Omental fat pad (tissue), 3 donors: ENCODE measurements at regions not wholly inside any gene's neighbourhood (a gene's known extent, or its start where the extent isn't known, plus 50 kb on each side); places are given as distances from the start of the nearest gene placed in this dataset.
"Not testable (repeated sequence)": the region's sequence is repeated elsewhere in the genome, so short reads cannot be mapped to it uniquely, and the experiment has no call there.

ENCODE experiments used
- ATAC-seq: fragments of 150-250 bp; one replicate; pipeline ENCODE4 v1.9.1; 2016; ENCODE audit warnings: mild to moderate bottlenecking, moderate library complexity; ENCODE audit not compliant: low FRiP score
- DNase-seq: peaks from one replicate; pipeline ENCODE4 v3.0.0-alpha.2; 2019; ENCODE audit warnings: low spot score
- TF ChIP-seq, protein P1 (sequence below), 3 donors: fragments of 450-650 bp; IDR thresholded peaks; one replicate each; pipeline ENCODE4 v1.5.1; 2016 to 2017; ENCODE audit warnings: antibody characterized with exemption in 3 of 3, mild to moderate bottlenecking in 3 of 3, moderate library complexity in 2 of 3

DNA sequence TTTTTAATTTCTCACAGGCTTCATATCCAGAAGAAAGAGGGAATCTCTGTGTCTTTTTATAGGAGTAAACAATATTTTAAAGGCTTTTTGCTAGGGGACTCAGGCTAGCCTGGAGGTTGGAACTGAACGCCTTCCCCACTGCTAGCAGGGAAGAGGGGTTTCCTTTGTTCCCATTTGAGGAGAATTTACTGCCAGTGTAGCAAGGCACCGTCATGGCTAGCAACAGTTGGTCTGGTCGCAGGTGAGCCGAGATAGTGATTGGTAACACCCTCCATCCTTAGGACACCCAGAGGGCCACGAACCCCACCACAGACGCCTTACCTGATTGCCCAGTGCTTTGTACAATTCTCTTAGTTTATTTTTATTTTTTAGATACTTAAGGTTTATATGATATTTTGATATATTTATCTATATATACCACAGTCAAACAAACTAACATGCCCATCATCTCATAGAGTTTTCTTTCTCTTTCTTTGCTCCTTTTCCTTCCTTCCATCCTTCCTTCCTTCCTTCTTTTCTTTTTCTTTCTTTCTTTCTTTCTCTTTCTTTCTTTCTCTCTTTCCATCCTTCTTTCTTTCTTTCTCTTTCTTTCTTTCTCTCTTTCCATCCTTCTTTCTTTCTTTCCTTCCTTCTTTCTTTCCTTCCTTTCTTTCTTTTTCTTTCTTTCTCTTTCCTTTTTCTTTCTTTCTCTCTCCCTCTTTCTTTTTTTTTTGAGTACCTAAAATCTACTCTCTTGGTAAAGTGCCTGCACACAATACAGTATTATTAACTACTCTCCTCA is 219.0 kb upstream of the AKR1E2 start:
- ATAC-seq (no peak), DNase-seq (no peak)
- TF ChIP-seq, protein P1, sequence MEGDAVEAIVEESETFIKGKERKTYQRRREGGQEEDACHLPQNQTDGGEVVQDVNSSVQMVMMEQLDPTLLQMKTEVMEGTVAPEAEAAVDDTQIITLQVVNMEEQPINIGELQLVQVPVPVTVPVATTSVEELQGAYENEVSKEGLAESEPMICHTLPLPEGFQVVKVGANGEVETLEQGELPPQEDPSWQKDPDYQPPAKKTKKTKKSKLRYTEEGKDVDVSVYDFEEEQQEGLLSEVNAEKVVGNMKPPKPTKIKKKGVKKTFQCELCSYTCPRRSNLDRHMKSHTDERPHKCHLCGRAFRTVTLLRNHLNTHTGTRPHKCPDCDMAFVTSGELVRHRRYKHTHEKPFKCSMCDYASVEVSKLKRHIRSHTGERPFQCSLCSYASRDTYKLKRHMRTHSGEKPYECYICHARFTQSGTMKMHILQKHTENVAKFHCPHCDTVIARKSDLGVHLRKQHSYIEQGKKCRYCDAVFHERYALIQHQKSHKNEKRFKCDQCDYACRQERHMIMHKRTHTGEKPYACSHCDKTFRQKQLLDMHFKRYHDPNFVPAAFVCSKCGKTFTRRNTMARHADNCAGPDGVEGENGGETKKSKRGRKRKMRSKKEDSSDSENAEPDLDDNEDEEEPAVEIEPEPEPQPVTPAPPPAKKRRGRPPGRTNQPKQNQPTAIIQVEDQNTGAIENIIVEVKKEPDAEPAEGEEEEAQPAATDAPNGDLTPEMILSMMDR (IDR thresholded peaks at IDR 0.05): no peak

DNA sequence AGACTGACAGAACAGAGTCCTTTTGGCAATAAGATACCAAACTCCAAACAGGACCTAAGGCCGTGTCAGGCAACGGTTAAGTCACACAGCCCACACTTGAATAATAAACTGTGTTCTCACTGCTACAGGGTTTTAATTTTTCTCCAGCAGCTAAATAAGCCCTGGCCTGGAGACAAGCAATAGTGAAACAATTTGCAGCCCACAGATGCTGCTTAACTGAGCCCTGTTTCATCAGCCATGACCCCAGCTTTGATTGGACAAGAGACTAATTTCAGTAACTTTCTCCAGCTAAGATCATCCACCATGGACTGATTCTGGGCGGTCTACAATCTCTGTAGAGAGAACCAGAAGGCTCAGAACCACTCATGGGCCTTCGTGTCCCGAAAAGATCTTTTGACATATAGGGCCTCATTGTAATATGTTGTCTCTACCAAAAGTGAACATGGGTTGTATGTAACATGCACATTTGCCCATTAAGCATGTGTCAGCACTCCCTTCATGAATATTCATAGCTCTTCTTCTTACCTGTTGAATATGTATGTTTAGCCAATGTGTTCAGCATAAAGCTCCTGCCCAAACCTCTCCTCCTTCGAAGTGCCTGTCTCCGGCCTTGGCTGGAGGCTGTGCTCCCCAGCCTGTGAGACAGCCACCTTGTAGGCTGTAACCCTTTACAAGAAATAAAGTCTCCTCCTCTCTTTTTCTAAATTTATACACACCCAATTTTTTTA is 223.1 kb upstream of the AKR1E2 start:
- TF ChIP-seq, protein P1 (IDR thresholded peaks at IDR 0.05): no peak
- DNase-seq: no peak

DNA sequence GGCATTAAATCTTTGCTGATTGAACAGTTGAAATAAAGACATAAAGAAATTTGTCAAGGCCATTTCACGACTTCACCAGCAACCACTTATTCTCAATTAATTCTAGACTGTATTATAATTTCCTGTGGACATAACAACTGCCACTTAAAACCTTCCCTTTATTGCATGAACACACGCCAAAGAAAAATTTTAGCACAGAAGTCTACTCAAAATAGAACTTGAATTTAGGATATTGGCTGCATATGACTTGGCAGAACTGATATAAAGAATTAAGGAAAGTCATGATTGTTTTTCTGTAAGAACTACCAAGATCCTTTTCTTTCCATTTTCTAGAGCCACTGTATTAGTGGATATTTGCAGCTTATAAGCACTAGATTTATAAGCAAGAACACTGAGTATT is 226.5 kb upstream of the AKR1E2 start:
- no peak for ATAC-seq
- DNase-seq: no peak

More for the DNA sequence above, 223.1 kb upstream of the AKR1E2 start:
- ATAC-seq: no peak

DNA sequence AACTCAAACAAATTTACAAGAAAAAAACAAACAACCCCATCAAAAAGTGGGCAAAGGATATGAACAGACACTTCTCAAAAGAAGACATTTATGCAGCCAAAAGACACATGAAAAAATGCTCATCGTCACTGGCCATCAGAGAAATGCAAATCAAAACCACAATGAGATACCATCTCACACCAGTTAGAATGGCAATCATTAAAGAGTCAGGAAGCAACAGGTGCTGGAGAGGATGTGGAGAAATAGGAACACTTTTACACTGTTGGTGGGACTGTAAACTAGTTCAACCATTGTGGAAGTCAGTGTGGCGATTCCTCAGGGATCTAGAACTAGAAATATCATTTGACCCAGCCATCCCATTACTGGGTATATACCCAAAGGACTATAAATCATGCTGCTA is 228.1 kb upstream of the AKR1E2 start:
- ATAC-seq, DNase-seq: not testable (repeated sequence)

More for the DNA sequence above, 226.5 kb upstream of the AKR1E2 start:
- TF ChIP-seq, protein P1 (IDR thresholded peaks at IDR 0.05): no peak

DNA sequence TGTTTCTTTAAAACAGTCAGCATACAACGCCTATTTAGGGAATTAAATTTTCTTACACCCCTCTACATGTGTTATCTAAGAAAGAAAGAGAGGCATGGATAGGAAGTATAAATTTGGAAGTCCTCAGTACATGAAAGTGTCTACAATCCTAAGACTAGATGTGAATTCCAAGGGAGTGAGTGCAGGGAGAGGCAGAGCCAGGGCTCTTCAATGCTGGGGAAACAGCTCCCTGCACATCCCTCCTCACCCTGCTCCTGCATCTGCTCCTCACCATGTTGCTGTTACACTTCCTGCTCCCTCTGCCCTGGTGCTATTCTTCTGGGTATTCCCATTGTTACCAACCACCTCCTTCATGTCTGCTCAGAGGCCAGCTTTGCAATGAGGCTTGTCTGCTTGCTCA is 229.1 kb upstream of the AKR1E2 start:
- ATAC-seq (no peak), DNase-seq (no peak)
- TF ChIP-seq, protein P1 (IDR thresholded peaks at IDR 0.05): no peak

DNA sequence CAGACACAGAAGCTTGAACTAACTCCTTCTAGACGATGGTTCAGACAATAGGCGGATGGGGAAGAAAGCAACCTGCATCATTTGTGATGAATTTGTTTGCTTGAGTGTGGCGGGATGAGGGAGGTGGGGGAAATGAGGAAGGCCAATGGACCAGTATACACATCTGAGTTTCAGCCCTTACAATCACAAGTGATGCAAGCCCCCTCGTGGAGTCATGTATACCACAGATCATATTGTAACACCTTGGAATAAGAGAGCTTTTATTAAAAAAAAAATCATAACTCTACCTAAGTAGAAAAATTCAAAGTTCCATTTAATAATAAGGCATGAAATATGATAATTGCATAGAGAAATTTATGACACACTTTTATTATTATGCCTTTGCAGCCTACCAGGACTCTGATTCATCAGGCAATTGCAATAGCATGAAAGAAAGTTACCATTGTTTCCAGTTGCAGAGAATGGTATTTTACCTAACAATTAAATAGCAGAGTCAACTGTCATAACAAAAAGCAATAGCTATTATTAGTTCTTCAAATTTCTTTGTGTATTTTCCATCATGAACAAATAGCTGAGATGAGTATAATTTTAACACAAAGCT is 230.2 kb upstream of the AKR1E2 start:
- DNase-seq (no peak), ATAC-seq (no peak)
- TF ChIP-seq, protein P1 (IDR thresholded peaks at IDR 0.05): no peak

DNA sequence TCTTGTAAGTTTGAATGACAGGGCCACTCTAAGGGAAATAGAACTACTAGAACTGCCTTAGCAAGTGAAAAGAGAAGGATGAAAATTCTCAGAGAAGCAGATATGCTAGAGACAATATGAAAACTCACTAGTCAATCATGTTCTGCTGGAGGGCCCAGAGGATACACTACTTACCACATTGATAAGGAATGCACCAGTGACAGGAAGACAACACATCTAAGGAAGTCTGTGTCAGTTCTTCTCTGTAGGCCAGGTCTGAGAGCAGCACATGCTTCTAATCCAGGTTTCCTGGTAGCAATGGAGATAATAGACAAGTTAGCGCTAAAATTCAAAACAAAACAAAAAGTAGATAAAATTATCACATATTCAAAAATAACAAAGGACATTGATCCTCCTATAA is 235.2 kb upstream of the AKR1E2 start:
- no peak for DNase-seq
- no peak for ATAC-seq
- TF ChIP-seq, protein P1 (IDR thresholded peaks at IDR 0.05): no peak
